GDM1 (cell line): ENCODE measurements at regions not wholly inside any gene's neighbourhood (a gene's known extent, or its start where the extent isn't known, plus 50 kb on each side); places are given as distances from the start of the nearest gene placed in this dataset.
"Not testable (repeated sequence)": the region's sequence is repeated elsewhere in the genome, so short reads cannot be mapped to it uniquely, and the experiment has no call there.

ENCODE experiments used
- DNase-seq: peaks from one replicate; lab custom pipeline; 2025; lab: John Stamatoyannopoulos, UW

GRCh38 chr5:1588071-1588694 lies 64.4 kb upstream of the LPCAT1 start:
- not testable (repeated sequence) for DNase-seq

- not testable (repeated sequence) for DNase-seq
These were observed 59.5 kb upstream of the LPCAT1 start for GRCh38 chr5:1583081-1583875.

GRCh38 chr5:1579389-1579788 lies 55.6 kb upstream of the LPCAT1 start:
- not testable (repeated sequence) for DNase-seq

GRCh38 chr5:1576851-1577250 lies 53.1 kb upstream of the LPCAT1 start:
- not testable (repeated sequence) for DNase-seq

- not testable (repeated sequence) for DNase-seq
These were observed 52.4 kb upstream of the LPCAT1 start for GRCh38 chr5:1575991-1576714.

GRCh38 chr5:1575491-1575890 lies 51.7 kb upstream of the LPCAT1 start:
- not testable (repeated sequence) for DNase-seq

GRCh38 chr5:1574023-1574318 lies 50.2 kb upstream of the LPCAT1 start:
- DNase-seq = not testable (repeated sequence)

- DNase-seq = not testable (repeated sequence)
These were observed 49.7 kb upstream of the LPCAT1 start for GRCh38 chr5:1573217-1574022.
